H1 (cell line): ENCODE measurements at regions not wholly inside any gene's neighbourhood (a gene's known extent, or its start where the extent isn't known, plus 50 kb on each side); places are given as distances from the start of the nearest gene placed in this dataset.

Experiments
- CTCF ChIA-PET: fragments of 300-600 bp; sonication (Branson Sonifier 250); formaldehyde crosslinking; loops from one replicate; lab custom pipeline; 2021; ENCODE audit not compliant: partially characterized antibody; lab: Charles Lee
- POLR2A ChIA-PET: fragments of 300-600 bp; sonication (Branson Sonifier 250); formaldehyde crosslinking; loops from one replicate; lab custom pipeline; 2021; ENCODE audit warnings: inconsistent platforms; ENCODE audit not compliant: partially characterized antibody; lab: Charles Lee
- DNase-seq, 2 experiments: peaks; one replicate each; pipeline versions ENCODE4 v3.0.0 to v3.0.0-alpha.2; 2010 to 2022; ENCODE audit warnings: low spot score in 2 of 2, low read depth in 1 of 2, mixed read lengths in 1 of 2
- FAIRE-seq: peaks from 2 replicates; lab custom pipeline; 2011; peaks lifted over from hg19 to GRCh38; lab: Jason Lieb, UNC
- H2AFZ ChIP-seq: 2 replicates; pipeline ENCODE4 v1.8.1; 2012; ENCODE audit warnings: low read length, inconsistent platforms
- H2AK5ac ChIP-seq: 2 replicates; pipeline ENCODE4 v1.6.1; 2013; ENCODE audit warnings: low read depth, low read length
- H2BK120ac ChIP-seq: replicated peaks from 2 replicates; pipeline ENCODE3; 2013; ENCODE audit warnings: low read depth, low read length, inconsistent platforms
- H2BK12ac ChIP-seq: 2 replicates; pipeline ENCODE4 v1.6.1; 2013; ENCODE audit warnings: low read depth, low read length
- H2BK15ac ChIP-seq: 2 replicates; pipeline ENCODE4 v1.6.1; 2013; ENCODE audit warnings: low read length
- H2BK20ac ChIP-seq: 2 replicates; pipeline ENCODE4 v1.6.1; 2013; ENCODE audit warnings: low read length
- H2BK5ac ChIP-seq: 2 replicates; pipeline ENCODE4 v1.6.1; 2013; ENCODE audit warnings: low read depth, low read length
- H3K14ac ChIP-seq: 2 replicates; pipeline ENCODE4 v1.6.1; 2013; ENCODE audit warnings: inconsistent platforms; ENCODE audit not compliant: insufficient read length
- H3K18ac ChIP-seq: 2 replicates; pipeline ENCODE4 v1.6.1; 2013; ENCODE audit warnings: low read length; ENCODE audit errors: extremely low read depth
- H3K23ac ChIP-seq: 2 replicates; pipeline ENCODE4 v1.6.1; 2013; ENCODE audit warnings: inconsistent platforms; ENCODE audit not compliant: insufficient read length
- H3K23me2 ChIP-seq: 2 replicates; pipeline ENCODE4 v1.6.1; 2013; ENCODE audit warnings: low read depth, low read length
- H3K27ac ChIP-seq: 2 replicates; pipeline ENCODE4 v1.6.1; 2011; ENCODE audit warnings: low read depth, low read length, inconsistent platforms
- H3K27me3 ChIP-seq, 4 experiments: replicated peaks in 1 of 4; 1 replicate in 1 of 4; 2 replicates in 3 of 4; pipeline versions ENCODE4 v1.6.1 to v1.8.1; 2011 to 2013; ENCODE audit warnings: low read length in 3 of 4, mild to moderate bottlenecking in 3 of 4, inconsistent platforms in 2 of 4, mixed read lengths in 2 of 4, moderate library complexity in 1 of 4; ENCODE audit not compliant: control insufficient read depth in 3 of 4, insufficient read depth in 3 of 4; ENCODE audit errors: extremely low read depth in 1 of 4
- H3K36me3 ChIP-seq, 4 experiments: 2 replicates each; pipeline versions ENCODE4 v1.6.1 to v1.8.1; 2011 to 2013; ENCODE audit warnings: mild to moderate bottlenecking in 4 of 4, low read length in 3 of 4, moderate library complexity in 2 of 4, control low read depth in 1 of 4, inconsistent platforms in 1 of 4; ENCODE audit not compliant: insufficient read depth in 4 of 4, control insufficient read depth in 2 of 4
- H3K4ac ChIP-seq: replicated peaks from 2 replicates; pipeline ENCODE3; 2013; ENCODE audit warnings: low read length, low read depth, mixed read lengths, inconsistent platforms; ENCODE audit not compliant: insufficient read length
- H3K4me1 ChIP-seq, 4 experiments: replicated peaks in 1 of 4; 1 replicate in 1 of 4; 2 replicates in 3 of 4; pipeline versions ENCODE4 v1.6.1 to v1.8.1; 2011 to 2013; ENCODE audit warnings: low read length in 3 of 4, inconsistent platforms in 2 of 4, mixed read lengths in 1 of 4; ENCODE audit not compliant: insufficient read depth in 4 of 4, control insufficient read depth in 3 of 4
- H3K4me2 ChIP-seq, 2 experiments: 2 replicates each; pipeline versions ENCODE4 v1.6.1 to v1.8.1; 2011 to 2013; ENCODE audit warnings: low read depth in 2 of 2, low read length in 2 of 2, control low read depth in 1 of 2, inconsistent platforms in 1 of 2, mild to moderate bottlenecking in 1 of 2; ENCODE audit not compliant: insufficient read depth in 1 of 2
- H3K4me3 ChIP-seq, 4 experiments: fragments of 200-600, 300-600 bp in 1 of 4; sonication (generic), shearing (Covaris generic), sonication (Bioruptor Twin) in 1 of 4; 2 replicates each; pipeline versions ENCODE4 v1.5.1 to v1.8.1; 2011 to 2016; ENCODE audit warnings: low read length in 4 of 4, low read depth in 3 of 4, control low read depth in 2 of 4, inconsistent platforms in 2 of 4, mild to moderate bottlenecking in 2 of 4, mixed read lengths in 1 of 4, moderate library complexity in 1 of 4; ENCODE audit not compliant: insufficient read depth in 2 of 4; ENCODE audit errors: extremely low read depth in 1 of 4
- H3K56ac ChIP-seq: replicated peaks from 2 replicates; pipeline ENCODE3; 2013; ENCODE audit warnings: low read depth, mild to moderate bottlenecking, mixed read lengths, low read length, inconsistent platforms; ENCODE audit not compliant: insufficient read length
- H3K79me1 ChIP-seq: 2 replicates; pipeline ENCODE4 v1.6.1; 2013; ENCODE audit warnings: low read depth, low read length, control low read depth
- H3K79me2 ChIP-seq, 2 experiments: 2 replicates each; pipeline versions ENCODE4 v1.6.1 to v1.8.1; 2012 to 2013; ENCODE audit warnings: low read length in 2 of 2, mild to moderate bottlenecking in 2 of 2, inconsistent platforms in 1 of 2; ENCODE audit not compliant: insufficient read depth in 2 of 2, control insufficient read depth in 1 of 2
- H3K9ac ChIP-seq, 4 experiments: replicated peaks in 1 of 4; 1 replicate in 1 of 4; 2 replicates in 3 of 4; pipeline versions ENCODE4 v1.6.1 to v1.8.1; 2011 to 2013; ENCODE audit warnings: low read depth in 3 of 4, low read length in 3 of 4, control low read depth in 2 of 4, mild to moderate bottlenecking in 2 of 4, moderate library complexity in 2 of 4, inconsistent platforms in 1 of 4; ENCODE audit errors: extremely low read depth in 1 of 4
- H3K9me3 ChIP-seq, 2 experiments: 2 replicates each; pipeline versions ENCODE4 v1.6.1 to v1.8.1; 2012 to 2013; ENCODE audit warnings: mild to moderate bottlenecking in 2 of 2, moderate library complexity in 2 of 2, control low read depth in 1 of 2, inconsistent platforms in 1 of 2, low read depth in 1 of 2, low read length in 1 of 2, mixed read lengths in 1 of 2; ENCODE audit not compliant: insufficient read depth in 2 of 2
- H4K20me1 ChIP-seq, 2 experiments: replicated peaks in 1 of 2; 2 replicates each; pipeline versions ENCODE3 to v1.8.1; 2011 to 2013; ENCODE audit warnings: inconsistent platforms in 2 of 2, low read length in 2 of 2, mild to moderate bottlenecking in 1 of 2; ENCODE audit not compliant: insufficient read depth in 2 of 2, control insufficient read depth in 1 of 2
- H4K5ac ChIP-seq: 2 replicates; pipeline ENCODE4 v1.6.1; 2013; ENCODE audit warnings: low read length, low read depth, mixed read lengths, inconsistent platforms; ENCODE audit not compliant: insufficient read length
- H4K8ac ChIP-seq: 2 replicates; pipeline ENCODE4 v1.8.0; 2013; ENCODE audit warnings: mild to moderate bottlenecking, moderate library complexity, low read length, inconsistent platforms; ENCODE audit not compliant: insufficient read depth; ENCODE audit errors: extremely low read depth
- H4K91ac ChIP-seq: replicated peaks from 2 replicates; pipeline ENCODE3; 2013; ENCODE audit warnings: low read length, mixed read lengths, inconsistent platforms; ENCODE audit not compliant: insufficient read length
- BACH1 ChIP-seq: IDR thresholded peaks from 2 replicates; pipeline ENCODE4 v1.6.1; 2012; ENCODE audit warnings: low read length, improper control_type of control experiment
- CHD2 ChIP-seq: IDR thresholded peaks from 2 replicates; pipeline ENCODE4 v1.6.1; 2012; ENCODE audit warnings: low read length, improper control_type of control experiment
- POU5F1 ChIP-seq: IDR thresholded peaks from 2 replicates; pipeline ENCODE4 v1.6.1; 2011; ENCODE audit warnings: low read depth, mild to moderate bottlenecking, low read length, moderate library complexity
- RFX5 ChIP-seq: IDR thresholded peaks from 2 replicates; pipeline ENCODE4 v1.6.1; 2011; ENCODE audit warnings: low read depth, low read length, improper control_type of control experiment, borderline replicate concordance
- SIN3A ChIP-seq, 2 experiments: IDR thresholded peaks in 1 of 2; conservative IDR thresholded peaks in 1 of 2; 2 replicates each; pipeline ENCODE4 v1.6.1; 2011 to 2012; ENCODE audit warnings: low read length in 2 of 2, improper control_type of control experiment in 1 of 2, low read depth in 1 of 2, mild to moderate bottlenecking in 1 of 2
- SUZ12 ChIP-seq: fragments of 200-600 bp; sonication (generic); IDR thresholded peaks from 2 replicates; pipeline ENCODE4 v1.6.1; 2012; ENCODE audit warnings: mild to moderate bottlenecking, inconsistent platforms, low read length, moderate library complexity, mixed read lengths
- TAF1 ChIP-seq: IDR thresholded peaks from 2 replicates; pipeline ENCODE4 v1.6.1; 2011; ENCODE audit warnings: mild to moderate bottlenecking, low read depth, low read length
- TBP ChIP-seq: IDR thresholded peaks from 2 replicates; pipeline ENCODE4 v1.6.1; 2011; ENCODE audit warnings: low read depth, low read length, improper control_type of control experiment
- YY1 ChIP-seq: IDR thresholded peaks from 2 replicates; pipeline ENCODE4 v1.6.1; 2011; ENCODE audit warnings: low read depth, mild to moderate bottlenecking, low read length
- ZNF274 ChIP-seq: IDR thresholded peaks from 2 replicates; pipeline ENCODE4 v1.7.0; 2012; ENCODE audit warnings: low read length, borderline replicate concordance; ENCODE audit errors: extremely low read depth
- WGBS, 2 experiments: shearing (Covaris generic) in 1 of 2; methylation state at CpG; one replicate each; pipeline versions ENCODE4 v1.1.6 to v1.1.7; 2013 to 2015; ENCODE audit warnings: low lambda C conversion rate in 2 of 2, mixed read lengths in 2 of 2, inconsistent platforms in 1 of 2, low coverage in 1 of 2, missing lambda C conversion rate in 1 of 2; ENCODE audit not compliant: insufficient replicate concordance in 2 of 2, insufficient coverage in 1 of 2, insufficient read length in 1 of 2; ENCODE audit errors: extremely low coverage in 1 of 2, missing lambda C conversion rate in 1 of 2; 5-methylcytosine and 5-hydroxymethylcytosine counted together
- TF ChIP-seq, protein P1 (sequence below): IDR thresholded peaks from 2 replicates; pipeline ENCODE4 v1.6.1; 2011; ENCODE audit warnings: low read length, improper control_type of control experiment
- TF ChIP-seq, protein P2 (sequence below): IDR thresholded peaks from 2 replicates; pipeline ENCODE4 v1.6.1; 2012; ENCODE audit warnings: inconsistent platforms

DNA sequence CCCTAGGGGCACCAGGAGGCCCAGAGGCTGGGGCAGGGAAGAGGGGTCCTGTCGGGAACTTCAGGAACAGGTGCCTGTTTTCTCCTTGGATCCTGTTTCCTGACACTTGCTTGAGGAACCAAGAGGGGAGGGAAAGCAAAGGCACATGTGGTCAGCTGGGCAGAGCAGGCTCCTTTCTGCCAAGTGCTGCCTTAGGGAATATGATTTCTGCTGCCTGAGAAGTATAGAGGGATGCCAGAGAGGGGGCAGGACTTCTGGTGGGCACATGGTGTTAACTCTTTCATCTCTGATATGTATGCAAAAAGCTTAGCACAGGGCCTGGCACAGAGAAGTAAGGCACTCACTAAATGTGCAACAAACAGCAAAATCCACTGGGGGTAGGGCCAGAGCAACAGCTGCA lies 51.2 kb upstream of the PJA1 start:
- no peak overlapping the region for H3K18ac ChIP-seq
- no peak overlapping the region for H2BK12ac ChIP-seq
- DNase-seq (no peak), FAIRE-seq (no peak)
- H3K4me3 ChIP-seq = no peak overlapping the region
- ChIA-PET POLR2A (no interaction called here), CTCF (interaction anchor here (0.9 to 2.8 kb wide), 2 partner anchors 13 to 389 kb away, joined by 3 to 7 read pairs; no protein-coding TSS in a partner anchor)
- no peak overlapping the region for H3K14ac ChIP-seq
- H2BK15ac ChIP-seq = no peak overlapping the region
- no peaks in the 10 kb centered on the region for H3K79me2 ChIP-seq
- H2BK20ac ChIP-seq = no peak overlapping the region
- H3K79me1 ChIP-seq = no peaks in the 10 kb centered on the region
- H3K36me3 ChIP-seq = no peaks in the 10 kb centered on the region
- no peak overlapping the region for H4K5ac ChIP-seq
- no peak overlapping the region for H2BK120ac ChIP-seq
- no peak overlapping the region for H2AK5ac ChIP-seq
- H3K23ac ChIP-seq = no peak overlapping the region
- no peak overlapping the region for H4K8ac ChIP-seq
- H3K4me2 ChIP-seq = no peak overlapping the region
- no peaks in the 10 kb centered on the region for H3K9me3 ChIP-seq
- no peak overlapping the region for H2AFZ ChIP-seq
- TF ChIP-seq, protein P1, sequence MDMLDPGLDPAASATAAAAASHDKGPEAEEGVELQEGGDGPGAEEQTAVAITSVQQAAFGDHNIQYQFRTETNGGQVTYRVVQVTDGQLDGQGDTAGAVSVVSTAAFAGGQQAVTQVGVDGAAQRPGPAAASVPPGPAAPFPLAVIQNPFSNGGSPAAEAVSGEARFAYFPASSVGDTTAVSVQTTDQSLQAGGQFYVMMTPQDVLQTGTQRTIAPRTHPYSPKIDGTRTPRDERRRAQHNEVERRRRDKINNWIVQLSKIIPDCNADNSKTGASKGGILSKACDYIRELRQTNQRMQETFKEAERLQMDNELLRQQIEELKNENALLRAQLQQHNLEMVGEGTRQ = no peak
- no peak for TF ChIP-seq SUZ12
- TF ChIP-seq CHD2 = no peak
- no peak for TF ChIP-seq TBP
- TF ChIP-seq TAF1 = no peak
- TF ChIP-seq YY1 = no peak
- no peak for TF ChIP-seq SIN3A (conservative IDR thresholded peaks at IDR 0.05 in 1 of 2, IDR thresholded peaks at IDR 0.05 in 1 of 2; ENCODE audit: low read depth in 1 of 2, low read length in 2 of 2)
- no peak for TF ChIP-seq POU5F1
- TF ChIP-seq RFX5 = no peak
- TF ChIP-seq, protein P2, sequence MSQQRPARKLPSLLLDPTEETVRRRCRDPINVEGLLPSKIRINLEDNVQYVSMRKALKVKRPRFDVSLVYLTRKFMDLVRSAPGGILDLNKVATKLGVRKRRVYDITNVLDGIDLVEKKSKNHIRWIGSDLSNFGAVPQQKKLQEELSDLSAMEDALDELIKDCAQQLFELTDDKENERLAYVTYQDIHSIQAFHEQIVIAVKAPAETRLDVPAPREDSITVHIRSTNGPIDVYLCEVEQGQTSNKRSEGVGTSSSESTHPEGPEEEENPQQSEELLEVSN = no peak
- no peak for TF ChIP-seq ZNF274
- no peak for TF ChIP-seq BACH1
- H2BK5ac ChIP-seq = no peak overlapping the region
- peaks cover 0 to 2% (median 0%) of the 10 kb centered on the region in 4 experiments; a peak in 1 of 7 replicates for H3K27me3 ChIP-seq
- no peaks in the 10 kb centered on the region for H3K23me2 ChIP-seq
- no peak overlapping the region for H3K9ac ChIP-seq
- no peak overlapping the region for H4K91ac ChIP-seq
- H3K4me1 ChIP-seq = peaks cover 0 to 5% (median under 1%) of the 10 kb centered on the region in 4 experiments; a peak in 3 of 7 replicates
- no peak overlapping the region for H3K4ac ChIP-seq
- WGBS, 2 experiments = 57% methylated on average over 1 of the region's 1 CpG; no CpG with 5 or more reads in 1 of the 2 experiments
- H4K20me1 ChIP-seq = no peaks in the 10 kb centered on the region
- no peak overlapping the region for H3K56ac ChIP-seq
- H3K27ac ChIP-seq = no peak overlapping the region
